Stimulated activated CD4-positive, alpha-beta T cell treated with anti-CD3 and anti-CD28 coated beads, TNF-alpha, amount 100 ng/mL, for 24 hours (primary cell): ENCODE measurements at regions not wholly inside any gene's neighbourhood (a gene's known extent, or its start where the extent isn't known, plus 50 kb on each side); places are given as distances from the start of the nearest gene placed in this dataset.
"Not testable (repeated sequence)": the region's sequence is repeated elsewhere in the genome, so short reads cannot be mapped to it uniquely, and the experiment has no call there.

ENCODE experiments used
- DNase-seq, 3 experiments: peaks; one replicate each; pipeline ENCODE4 v3.0.0-alpha.2; 2020; ENCODE audit warnings: low read depth in 3 of 3

- no peak for DNase-seq
Observed at GRCh38 chr11:134503100-134503499, 91.1 kb upstream of the B3GAT1 start.

- no peak for DNase-seq
Observed at GRCh38 chr11:134502153-134502550, 90.1 kb upstream of the B3GAT1 start.

DNA sequence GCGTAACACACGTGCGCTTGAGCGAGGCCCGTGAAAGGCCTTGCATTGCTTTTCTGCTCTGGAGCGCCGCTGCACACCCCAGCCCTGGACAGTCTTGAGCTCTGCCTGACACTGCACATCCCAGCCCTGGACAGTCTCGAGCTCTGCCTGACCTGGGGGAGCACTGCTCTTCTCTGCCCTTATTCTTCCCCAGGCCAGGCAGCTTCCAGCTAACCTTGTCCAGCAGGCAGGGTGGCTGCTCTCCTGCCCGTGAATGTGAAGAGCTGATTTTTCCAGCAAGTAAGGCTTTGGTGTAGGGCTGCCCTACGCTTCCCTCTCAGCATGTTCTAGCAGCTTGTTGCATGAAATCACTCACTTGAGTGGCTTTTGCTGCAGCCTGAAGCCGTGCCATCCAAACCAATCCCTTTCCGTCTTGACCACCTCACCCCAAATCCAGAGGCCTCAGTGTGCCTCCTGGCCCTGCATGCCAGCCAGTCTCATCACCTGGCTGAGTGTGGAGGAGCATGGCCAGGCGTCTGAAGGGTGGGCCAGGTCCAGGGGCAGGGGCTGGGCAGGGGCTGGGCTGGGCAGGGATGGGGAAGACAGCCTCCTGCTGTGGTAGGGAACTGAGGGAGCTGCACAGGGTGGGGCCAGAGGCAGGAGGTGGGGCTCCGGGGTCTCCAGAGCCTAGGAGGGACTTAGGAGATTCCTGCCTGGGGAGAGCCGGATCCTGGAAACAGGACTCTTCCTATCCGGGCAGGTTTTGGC lies 89.5 kb upstream of the B3GAT1 start:
- no peak for DNase-seq

- no peak for DNase-seq
Observed at GRCh38 chr11:134500621-134501020, 88.6 kb upstream of the B3GAT1 start.

DNA sequence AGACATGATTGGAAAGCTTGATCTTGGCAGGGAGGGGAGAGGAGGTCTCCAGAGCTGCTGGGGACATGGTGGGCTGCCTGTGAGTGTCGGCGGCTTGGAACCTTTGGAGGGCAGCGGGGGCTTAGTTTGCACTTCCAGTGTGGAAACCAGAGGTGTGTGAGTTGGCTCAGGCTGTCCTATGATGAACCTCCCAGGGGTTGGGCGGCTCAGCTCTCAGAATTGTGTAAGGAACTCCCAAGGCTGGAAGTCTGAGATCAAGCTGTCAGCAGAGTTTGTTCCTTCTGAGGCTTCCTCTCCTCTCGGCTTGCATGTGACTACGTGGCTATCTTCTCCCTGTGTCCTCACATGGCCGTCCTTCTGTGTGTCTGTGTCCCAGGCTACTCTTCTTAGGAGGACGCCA lies 87.9 kb upstream of the B3GAT1 start:
- DNase-seq: no peak

DNA sequence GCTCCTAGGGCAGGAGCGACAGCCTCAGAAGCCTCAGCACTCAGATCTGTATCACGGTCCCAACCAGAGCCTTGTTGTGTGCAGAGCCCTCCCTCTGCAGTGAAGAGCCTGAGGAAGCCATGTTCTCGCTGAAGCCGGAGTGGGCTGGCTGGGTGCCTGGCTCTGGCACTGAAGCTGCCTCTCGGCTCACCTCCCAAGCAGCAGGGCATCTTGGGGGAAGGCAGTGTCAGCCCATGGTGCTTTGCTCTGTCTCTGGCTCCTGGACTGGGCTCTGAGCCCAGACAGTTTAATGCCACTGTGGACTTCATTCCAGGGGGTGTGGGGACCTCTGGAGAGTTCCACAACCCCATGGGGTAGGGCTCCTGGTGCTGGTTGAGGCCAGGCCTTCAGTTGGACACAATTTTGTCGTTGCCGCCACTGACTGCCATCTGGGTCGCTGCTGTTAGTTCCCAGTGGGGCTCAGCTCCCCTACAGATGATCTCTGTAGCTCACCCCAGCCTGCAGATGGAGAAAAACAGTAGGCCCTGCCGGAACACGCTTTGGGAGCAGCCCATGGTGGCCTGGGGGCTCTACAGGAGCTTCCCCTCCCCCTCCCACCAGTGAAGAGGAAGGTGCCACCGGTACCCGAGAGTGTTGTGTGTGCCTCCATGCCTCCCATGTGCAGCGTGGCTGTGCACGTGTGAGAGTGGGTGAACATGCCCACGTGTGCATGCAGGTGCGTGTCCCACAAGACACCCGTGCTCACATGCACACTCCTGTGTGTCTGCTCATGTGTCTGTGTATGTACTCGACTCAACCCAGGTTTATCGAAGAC lies 86.5 kb upstream of the B3GAT1 start:
- DNase-seq: no peak

DNA sequence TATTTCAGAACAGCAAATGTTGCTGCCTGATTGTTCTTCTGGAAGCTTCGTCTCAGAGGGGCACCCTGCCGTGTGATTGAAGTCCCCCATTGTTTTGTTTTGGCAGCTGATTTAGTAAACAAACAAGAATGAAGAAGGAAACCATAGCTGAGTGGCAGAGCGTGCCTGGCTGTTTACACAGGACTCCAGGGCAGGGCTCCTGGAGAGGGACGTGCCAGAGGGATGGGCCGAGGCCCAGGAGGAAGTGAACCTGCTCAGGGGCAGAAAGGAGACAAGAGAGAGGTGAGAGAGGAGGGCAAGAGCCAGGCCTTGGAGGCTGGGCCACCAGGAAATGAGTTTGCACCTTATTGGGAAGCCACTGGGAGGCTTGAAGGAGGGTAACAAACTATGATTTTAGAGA lies 85.5 kb upstream of the B3GAT1 start:
- no peak for DNase-seq

- DNase-seq: not testable (repeated sequence)
Observed at GRCh38 chr11:134496058-134496457, 84.0 kb upstream of the B3GAT1 start.

DNA sequence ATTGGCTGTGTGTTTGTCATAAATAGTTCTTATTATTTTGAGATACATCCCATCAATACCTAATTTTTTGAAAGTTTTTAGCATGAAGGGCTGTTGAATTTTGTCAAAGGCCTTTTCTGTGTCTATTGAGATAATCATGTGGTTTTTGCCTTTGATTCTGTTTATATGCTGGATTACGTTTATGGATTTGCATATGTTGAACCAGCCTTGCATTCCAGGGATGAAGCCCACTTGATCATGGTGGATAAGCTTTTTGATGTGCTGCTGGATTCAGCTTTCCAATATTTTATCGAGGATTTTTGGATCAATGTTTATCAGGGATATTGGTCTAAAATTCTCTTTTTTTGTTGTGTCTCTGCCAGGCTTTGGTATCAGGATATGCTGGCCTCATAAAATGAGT lies 82.4 kb upstream of the B3GAT1 start:
- not testable (repeated sequence) for DNase-seq

DNA sequence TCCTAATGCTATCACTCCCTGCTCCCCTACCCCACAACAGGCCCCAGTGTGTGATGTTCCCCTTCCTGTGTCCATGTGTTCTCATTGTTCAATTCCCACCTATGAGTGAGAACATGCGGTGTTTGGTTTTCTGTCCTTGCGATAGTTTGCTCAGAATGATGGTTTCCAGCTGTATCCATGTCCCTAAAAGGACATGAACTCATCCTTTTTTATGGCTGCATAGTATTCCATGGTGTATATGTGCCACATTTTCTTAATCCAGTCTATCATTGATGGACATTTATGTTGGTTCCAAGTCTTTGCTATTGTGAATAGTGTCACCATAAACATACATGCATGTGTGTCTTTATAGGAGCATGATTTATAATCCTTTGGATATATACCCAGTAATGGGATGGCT lies 80.4 kb upstream of the B3GAT1 start:
- not testable (repeated sequence) for DNase-seq

GRCh38 chr11:134489728-134490127 lies 77.7 kb upstream of the B3GAT1 start:
- no peak for DNase-seq

- no peak for DNase-seq
Observed at GRCh38 chr11:134488913-134489312, 76.9 kb upstream of the B3GAT1 start.

- DNase-seq: no peak
Observed at GRCh38 chr11:134488512-134488911, 76.5 kb upstream of the B3GAT1 start.

GRCh38 chr11:134487696-134488095 lies 75.7 kb upstream of the B3GAT1 start:
- DNase-seq: no peak

DNA sequence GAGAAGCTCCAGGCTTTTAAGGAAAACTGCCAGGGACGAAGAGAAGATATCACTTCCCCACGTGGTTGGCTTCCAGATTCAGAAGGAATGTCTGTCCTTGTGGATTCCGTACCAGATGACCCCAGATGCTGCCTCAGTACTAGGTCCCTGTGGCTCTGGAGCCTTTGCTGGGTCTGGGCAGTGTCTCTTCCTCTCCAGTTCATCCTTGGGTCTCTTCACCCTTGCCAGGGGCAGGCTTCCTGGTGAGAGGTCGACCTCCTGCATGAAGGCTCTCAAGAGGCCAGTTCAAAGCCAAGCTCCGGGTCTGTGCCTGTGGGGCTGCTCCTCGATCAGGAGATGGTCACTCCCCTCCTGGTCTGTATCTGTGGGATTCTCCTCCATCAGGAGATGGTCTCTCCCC lies 74.7 kb upstream of the B3GAT1 start:
- no peak for DNase-seq

DNA sequence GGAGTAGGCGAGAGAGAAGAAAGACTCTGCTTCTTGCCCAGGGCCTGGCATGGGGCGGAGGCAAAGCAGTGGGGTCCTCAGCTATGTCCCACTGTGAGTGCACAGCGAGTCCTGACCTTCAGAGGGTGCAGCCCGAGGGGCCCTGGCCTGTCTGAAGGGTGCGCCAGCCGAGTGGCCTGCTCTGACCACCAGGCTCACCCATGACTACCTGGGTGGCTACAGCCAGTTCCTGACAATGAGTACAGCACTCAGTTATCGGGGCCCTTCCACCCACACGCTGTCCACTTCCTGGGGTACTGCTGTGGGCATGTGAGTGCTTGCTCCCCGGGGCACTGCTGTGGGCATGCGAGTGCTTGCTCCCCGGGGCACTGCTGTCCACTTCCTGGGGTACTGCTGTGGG lies 74.1 kb upstream of the B3GAT1 start:
- no peak for DNase-seq

DNA sequence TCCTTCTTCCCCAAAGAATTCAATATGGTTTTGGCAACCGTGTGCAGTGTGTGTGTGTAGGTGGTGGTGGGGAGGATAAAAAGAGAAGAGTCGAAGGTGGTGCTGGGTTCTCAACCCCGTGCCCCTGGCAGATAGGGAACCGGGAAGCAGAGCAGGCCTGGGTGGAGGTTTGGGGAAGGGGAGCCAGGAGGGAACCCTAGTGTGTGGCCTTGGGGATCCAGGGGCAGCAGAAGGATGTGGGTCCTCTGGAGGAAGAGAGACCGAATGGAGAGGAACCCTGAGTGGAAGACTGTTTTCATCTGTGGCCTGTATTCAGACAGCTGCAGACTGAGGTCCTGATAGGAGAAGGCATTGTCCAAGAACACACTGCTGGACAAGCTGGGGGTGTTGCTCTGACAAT lies 73.3 kb upstream of the B3GAT1 start:
- no peak for DNase-seq

- no peak for DNase-seq
Observed at GRCh38 chr11:134483857-134484256, 71.8 kb upstream of the B3GAT1 start.

DNA sequence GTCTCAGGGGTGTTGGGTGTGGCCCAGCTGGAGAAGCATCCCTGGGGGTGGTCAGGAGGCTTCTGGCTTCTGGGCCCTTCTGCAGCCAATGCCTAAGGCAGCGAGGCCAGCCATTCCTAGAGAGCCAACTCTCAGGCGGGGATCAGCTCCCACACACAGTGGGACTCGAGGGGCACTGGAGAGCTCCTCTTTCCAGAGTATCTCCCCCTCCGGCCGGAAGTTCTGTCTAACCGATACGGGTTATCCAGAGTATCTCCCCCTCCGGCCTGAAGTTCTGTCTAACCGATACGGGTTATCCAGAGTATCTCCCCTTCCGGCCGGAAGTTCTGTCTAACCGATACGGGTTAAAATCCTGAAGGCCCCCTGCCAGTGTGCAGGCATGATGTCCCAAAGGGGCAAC lies 71.2 kb upstream of the B3GAT1 start:
- no peak for DNase-seq

- no peak for DNase-seq
Observed at GRCh38 chr11:134482865-134483264, 70.8 kb upstream of the B3GAT1 start.

- no peak for DNase-seq
Observed at GRCh38 chr11:134481933-134482527, 70.0 kb upstream of the B3GAT1 start.

DNA sequence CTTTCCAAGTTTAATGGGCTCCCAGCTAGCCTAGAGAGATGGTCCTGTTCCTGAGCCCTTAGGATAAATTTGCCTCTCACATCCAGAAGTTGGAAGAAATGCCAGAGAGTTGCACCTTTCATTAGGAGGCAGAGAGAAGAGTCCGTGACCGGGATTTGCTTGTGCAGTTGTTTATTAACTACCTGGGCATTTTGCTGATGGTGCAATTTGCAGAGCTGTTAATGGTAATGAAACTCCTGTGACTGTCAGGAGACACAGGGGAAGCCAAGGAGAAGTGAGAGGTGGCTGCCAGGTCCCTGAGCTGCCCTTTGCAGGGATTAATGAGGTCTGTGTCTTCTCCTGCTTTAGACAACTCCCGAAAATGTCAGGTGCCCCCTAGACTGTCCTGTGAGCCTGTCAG lies 69.1 kb upstream of the B3GAT1 start:
- DNase-seq: no peak

GRCh38 chr11:134480136-134480712 lies 68.2 kb upstream of the B3GAT1 start:
- no peak for DNase-seq
